ENCODE measurements at regions not wholly inside any gene's neighbourhood (a gene's known extent, or its start where the extent isn't known, plus 50 kb on each side); places are given as distances from the start of the nearest gene placed in this dataset.

DNA sequence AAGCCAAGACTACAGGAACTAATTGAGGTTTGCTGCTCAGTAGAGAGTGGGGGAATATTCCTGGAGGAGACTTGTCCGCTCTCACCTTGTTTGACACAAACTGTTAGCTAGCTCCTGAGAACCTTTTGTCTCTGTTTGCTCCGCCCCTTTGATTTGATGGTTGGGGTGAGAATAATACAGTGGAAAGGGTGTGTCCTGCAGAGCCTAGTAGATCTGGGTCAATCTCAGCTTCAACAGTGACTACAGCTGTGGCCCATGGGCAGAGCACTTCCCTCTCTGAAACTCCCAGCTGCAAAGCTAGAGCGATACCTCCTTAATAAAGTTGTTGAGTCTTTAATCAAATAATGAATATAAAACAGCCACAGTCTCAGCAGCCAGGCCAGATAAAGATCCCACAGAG lies 576.7 kb downstream of the DIAPH3 start:
- Histone ChIP-seq H3K27me3 (ENCODE audit: control insufficient read depth in 4 of 4, insufficient read depth in 4 of 4, low read length in 3 of 4) (no peaks in the 10 kb centered on the region), H3K9me3 (ENCODE audit: control insufficient read depth in 4 of 4, low read length in 3 of 4) (no peaks in the 10 kb centered on the region), H3K9ac (ENCODE audit: low read depth in 1 of 2, low read length in 2 of 2) (no peak overlapping the region), H3K4me3 (ENCODE audit: low read depth in 1 of 3, low read length in 3 of 3) (no peak overlapping the region), H3K36me3 (ENCODE audit: control insufficient read depth in 4 of 4, insufficient read depth in 3 of 4, low read depth in 1 of 4, low read length in 3 of 4) (no peaks in the 10 kb centered on the region), H3K27ac (ENCODE audit: low read depth in 1 of 2, low read length in 2 of 2) (no peak overlapping the region), H3K4me1 (ENCODE audit: control insufficient read depth in 4 of 4, insufficient read depth in 4 of 4, low read length in 3 of 4) (no peaks in the 10 kb centered on the region)
- 62% methylated on average over 3 of the region's 3 CpGs for WGBS
- DNase-seq (ENCODE audit: low spot score), result no peak
- TF ChIP-seq, protein P1, sequence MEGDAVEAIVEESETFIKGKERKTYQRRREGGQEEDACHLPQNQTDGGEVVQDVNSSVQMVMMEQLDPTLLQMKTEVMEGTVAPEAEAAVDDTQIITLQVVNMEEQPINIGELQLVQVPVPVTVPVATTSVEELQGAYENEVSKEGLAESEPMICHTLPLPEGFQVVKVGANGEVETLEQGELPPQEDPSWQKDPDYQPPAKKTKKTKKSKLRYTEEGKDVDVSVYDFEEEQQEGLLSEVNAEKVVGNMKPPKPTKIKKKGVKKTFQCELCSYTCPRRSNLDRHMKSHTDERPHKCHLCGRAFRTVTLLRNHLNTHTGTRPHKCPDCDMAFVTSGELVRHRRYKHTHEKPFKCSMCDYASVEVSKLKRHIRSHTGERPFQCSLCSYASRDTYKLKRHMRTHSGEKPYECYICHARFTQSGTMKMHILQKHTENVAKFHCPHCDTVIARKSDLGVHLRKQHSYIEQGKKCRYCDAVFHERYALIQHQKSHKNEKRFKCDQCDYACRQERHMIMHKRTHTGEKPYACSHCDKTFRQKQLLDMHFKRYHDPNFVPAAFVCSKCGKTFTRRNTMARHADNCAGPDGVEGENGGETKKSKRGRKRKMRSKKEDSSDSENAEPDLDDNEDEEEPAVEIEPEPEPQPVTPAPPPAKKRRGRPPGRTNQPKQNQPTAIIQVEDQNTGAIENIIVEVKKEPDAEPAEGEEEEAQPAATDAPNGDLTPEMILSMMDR (IDR thresholded peaks at IDR 0.05; ENCODE audit: low read depth, low read length, missing input control), result no peak
- no peak for TF ChIP-seq FOXA2 (IDR thresholded peaks at IDR 0.05)

DNA sequence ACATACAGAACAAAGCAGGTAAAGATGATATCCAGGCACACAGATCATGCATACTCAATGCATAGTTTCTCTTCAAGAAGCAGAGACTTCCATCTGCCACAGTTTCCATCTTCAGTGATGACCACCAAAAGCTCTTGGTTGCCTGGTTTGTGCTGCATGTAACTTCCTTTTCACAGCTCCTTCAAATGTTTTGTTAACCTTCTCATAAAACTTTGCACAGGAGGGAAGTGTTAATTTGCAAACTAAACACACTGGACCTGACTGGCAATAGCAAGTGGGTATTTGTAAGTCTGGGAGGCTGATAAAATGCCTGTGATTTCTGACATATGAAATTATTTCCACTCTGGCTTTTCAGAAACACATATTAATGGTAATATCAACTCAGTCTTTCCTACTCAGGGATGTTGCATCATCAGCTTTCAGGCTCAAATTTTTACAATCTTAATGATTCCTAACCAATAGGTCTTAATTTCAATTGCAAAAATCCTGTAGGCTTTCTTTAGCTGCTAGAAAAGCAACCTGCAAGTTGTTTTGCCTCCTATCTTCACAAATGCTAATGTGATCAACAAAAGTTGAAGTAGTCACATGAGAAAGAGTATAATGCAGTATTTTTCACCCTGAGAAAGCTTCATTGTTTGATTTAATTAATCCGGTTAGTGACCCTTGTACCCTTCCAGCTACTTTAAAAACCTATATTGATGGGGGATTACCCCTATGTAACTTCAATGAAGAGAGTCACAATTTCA lies 575.6 kb downstream of the DIAPH3 start:
- Histone ChIP-seq H3K9me3 (ENCODE audit: control insufficient read depth in 4 of 4, low read length in 3 of 4) (no peaks in the 10 kb centered on the region), H3K4me3 (ENCODE audit: low read depth in 1 of 3, low read length in 3 of 3) (no peak overlapping the region), H3K9ac (ENCODE audit: low read depth in 1 of 2, low read length in 2 of 2) (no peak overlapping the region), H3K4me1 (ENCODE audit: control insufficient read depth in 4 of 4, insufficient read depth in 4 of 4, low read length in 3 of 4) (no peaks in the 10 kb centered on the region), H3K27me3 (ENCODE audit: control insufficient read depth in 4 of 4, insufficient read depth in 4 of 4, low read length in 3 of 4) (no peaks in the 10 kb centered on the region), H3K27ac (ENCODE audit: low read depth in 1 of 2, low read length in 2 of 2) (no peak overlapping the region), H3K36me3 (ENCODE audit: control insufficient read depth in 4 of 4, insufficient read depth in 3 of 4, low read depth in 1 of 4, low read length in 3 of 4) (no peaks in the 10 kb centered on the region)
- no peak for DNase-seq (ENCODE audit: low spot score)
- WGBS, result 51% methylated on average over 1 of the region's 1 CpG
- TF ChIP-seq YY1 (IDR thresholded peaks at IDR 0.05) (no peak), HNF4G (IDR thresholded peaks at IDR 0.05) (no peak), FOXA1 (IDR thresholded peaks at IDR 0.05) (no peak), JUND (IDR thresholded peaks at IDR 0.05) (no peak), RAD21 (IDR thresholded peaks at IDR 0.05) (no peak), NR2F2 (IDR thresholded peaks at IDR 0.05) (no peak), GABPA (IDR thresholded peaks at IDR 0.05 in 1 of 2, conservative IDR thresholded peaks at IDR 0.05 in 1 of 2) (no peak), RXRA (IDR thresholded peaks at IDR 0.05) (no peak), SP1 (IDR thresholded peaks at IDR 0.05) (no peak), FOXA2 (IDR thresholded peaks at IDR 0.05) (no peak), HNF4A (conservative IDR thresholded peaks at IDR 0.05) (no peak), TAF1 (conservative IDR thresholded peaks at IDR 0.05) (no peak), EGR1 (IDR thresholded peaks at IDR 0.05; ENCODE audit: low read depth in 2 of 2) (no peak)
- TF ChIP-seq, protein P2, sequence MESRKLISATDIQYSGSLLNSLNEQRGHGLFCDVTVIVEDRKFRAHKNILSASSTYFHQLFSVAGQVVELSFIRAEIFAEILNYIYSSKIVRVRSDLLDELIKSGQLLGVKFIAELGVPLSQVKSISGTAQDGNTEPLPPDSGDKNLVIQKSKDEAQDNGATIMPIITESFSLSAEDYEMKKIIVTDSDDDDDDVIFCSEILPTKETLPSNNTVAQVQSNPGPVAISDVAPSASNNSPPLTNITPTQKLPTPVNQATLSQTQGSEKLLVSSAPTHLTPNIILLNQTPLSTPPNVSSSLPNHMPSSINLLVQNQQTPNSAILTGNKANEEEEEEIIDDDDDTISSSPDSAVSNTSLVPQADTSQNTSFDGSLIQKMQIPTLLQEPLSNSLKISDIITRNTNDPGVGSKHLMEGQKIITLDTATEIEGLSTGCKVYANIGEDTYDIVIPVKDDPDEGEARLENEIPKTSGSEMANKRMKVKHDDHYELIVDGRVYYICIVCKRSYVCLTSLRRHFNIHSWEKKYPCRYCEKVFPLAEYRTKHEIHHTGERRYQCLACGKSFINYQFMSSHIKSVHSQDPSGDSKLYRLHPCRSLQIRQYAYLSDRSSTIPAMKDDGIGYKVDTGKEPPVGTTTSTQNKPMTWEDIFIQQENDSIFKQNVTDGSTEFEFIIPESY (IDR thresholded peaks at IDR 0.05), result no peak
- TF ChIP-seq, protein P3, sequence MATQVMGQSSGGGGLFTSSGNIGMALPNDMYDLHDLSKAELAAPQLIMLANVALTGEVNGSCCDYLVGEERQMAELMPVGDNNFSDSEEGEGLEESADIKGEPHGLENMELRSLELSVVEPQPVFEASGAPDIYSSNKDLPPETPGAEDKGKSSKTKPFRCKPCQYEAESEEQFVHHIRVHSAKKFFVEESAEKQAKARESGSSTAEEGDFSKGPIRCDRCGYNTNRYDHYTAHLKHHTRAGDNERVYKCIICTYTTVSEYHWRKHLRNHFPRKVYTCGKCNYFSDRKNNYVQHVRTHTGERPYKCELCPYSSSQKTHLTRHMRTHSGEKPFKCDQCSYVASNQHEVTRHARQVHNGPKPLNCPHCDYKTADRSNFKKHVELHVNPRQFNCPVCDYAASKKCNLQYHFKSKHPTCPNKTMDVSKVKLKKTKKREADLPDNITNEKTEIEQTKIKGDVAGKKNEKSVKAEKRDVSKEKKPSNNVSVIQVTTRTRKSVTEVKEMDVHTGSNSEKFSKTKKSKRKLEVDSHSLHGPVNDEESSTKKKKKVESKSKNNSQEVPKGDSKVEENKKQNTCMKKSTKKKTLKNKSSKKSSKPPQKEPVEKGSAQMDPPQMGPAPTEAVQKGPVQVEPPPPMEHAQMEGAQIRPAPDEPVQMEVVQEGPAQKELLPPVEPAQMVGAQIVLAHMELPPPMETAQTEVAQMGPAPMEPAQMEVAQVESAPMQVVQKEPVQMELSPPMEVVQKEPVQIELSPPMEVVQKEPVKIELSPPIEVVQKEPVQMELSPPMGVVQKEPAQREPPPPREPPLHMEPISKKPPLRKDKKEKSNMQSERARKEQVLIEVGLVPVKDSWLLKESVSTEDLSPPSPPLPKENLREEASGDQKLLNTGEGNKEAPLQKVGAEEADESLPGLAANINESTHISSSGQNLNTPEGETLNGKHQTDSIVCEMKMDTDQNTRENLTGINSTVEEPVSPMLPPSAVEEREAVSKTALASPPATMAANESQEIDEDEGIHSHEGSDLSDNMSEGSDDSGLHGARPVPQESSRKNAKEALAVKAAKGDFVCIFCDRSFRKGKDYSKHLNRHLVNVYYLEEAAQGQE (IDR thresholded peaks at IDR 0.05), result no peak
- TF ChIP-seq, protein P4, sequence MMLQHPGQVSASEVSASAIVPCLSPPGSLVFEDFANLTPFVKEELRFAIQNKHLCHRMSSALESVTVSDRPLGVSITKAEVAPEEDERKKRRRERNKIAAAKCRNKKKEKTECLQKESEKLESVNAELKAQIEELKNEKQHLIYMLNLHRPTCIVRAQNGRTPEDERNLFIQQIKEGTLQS (IDR thresholded peaks at IDR 0.05), result no peak
- TF ChIP-seq, protein P5, sequence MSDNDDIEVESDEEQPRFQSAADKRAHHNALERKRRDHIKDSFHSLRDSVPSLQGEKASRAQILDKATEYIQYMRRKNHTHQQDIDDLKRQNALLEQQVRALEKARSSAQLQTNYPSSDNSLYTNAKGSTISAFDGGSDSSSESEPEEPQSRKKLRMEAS (IDR thresholded peaks at IDR 0.05), result no peak
- TF ChIP-seq, protein P1 (IDR thresholded peaks at IDR 0.05; ENCODE audit: low read depth, low read length, missing input control), result no peak
